ENCODE measurements at regions not wholly inside any gene's neighbourhood (a gene's known extent, or its start where the extent isn't known, plus 50 kb on each side); places are given as distances from the start of the nearest gene placed in this dataset.

GRCh38 chr1:30120245-30121000, 603.0 kb downstream of the MATN1 start:
- in situ Hi-C loops (cut with HindIII; ENCODE audit: low sequenced_read_pairs): loop anchor here (25.0 kb wide), 2 partner anchors 758 to 883 kb away; partner anchors contain the start of genes MECR and PTPRU

DNA sequence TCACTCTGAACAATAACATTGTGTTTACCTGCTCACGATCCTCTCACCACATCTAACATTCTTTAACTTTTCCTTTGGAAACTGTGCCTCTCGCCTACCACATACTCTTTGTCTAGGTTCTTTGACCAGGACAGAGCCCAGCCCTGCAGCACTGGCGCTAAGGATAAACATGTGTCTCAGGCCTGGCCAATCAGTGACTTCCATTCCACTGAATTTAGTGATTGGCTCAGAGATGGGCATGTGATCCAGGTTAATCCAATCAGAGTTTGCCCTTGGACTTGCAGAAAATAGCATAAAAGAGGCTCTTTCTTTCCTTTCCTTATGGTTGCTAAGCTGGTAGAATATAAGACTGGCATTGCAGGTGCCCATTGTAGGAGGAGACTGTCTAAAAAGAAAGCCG, 605.7 kb downstream of the MATN1 start:
- in situ Hi-C loops (cut with HindIII; ENCODE audit: low sequenced_read_pairs): loop anchor here (25.0 kb wide), 2 partner anchors 755 to 880 kb away; partner anchors contain the start of genes MECR and PTPRU
- TF ChIP-seq, protein P1, sequence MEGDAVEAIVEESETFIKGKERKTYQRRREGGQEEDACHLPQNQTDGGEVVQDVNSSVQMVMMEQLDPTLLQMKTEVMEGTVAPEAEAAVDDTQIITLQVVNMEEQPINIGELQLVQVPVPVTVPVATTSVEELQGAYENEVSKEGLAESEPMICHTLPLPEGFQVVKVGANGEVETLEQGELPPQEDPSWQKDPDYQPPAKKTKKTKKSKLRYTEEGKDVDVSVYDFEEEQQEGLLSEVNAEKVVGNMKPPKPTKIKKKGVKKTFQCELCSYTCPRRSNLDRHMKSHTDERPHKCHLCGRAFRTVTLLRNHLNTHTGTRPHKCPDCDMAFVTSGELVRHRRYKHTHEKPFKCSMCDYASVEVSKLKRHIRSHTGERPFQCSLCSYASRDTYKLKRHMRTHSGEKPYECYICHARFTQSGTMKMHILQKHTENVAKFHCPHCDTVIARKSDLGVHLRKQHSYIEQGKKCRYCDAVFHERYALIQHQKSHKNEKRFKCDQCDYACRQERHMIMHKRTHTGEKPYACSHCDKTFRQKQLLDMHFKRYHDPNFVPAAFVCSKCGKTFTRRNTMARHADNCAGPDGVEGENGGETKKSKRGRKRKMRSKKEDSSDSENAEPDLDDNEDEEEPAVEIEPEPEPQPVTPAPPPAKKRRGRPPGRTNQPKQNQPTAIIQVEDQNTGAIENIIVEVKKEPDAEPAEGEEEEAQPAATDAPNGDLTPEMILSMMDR (IDR thresholded peaks at IDR 0.05; ENCODE audit: low read depth, low read length, missing control alignments): no peak

More at GRCh38 chr1:30120245-30121000, 603.0 kb downstream of the MATN1 start:
- DNase-seq (ENCODE audit: low read depth): no peak
- TF ChIP-seq, protein P1 (IDR thresholded peaks at IDR 0.05; ENCODE audit: low read depth, low read length, missing control alignments): no peak
- no peak overlapping the region for H3K4me3 ChIP-seq (ENCODE audit: low read depth, low read length)

DNA sequence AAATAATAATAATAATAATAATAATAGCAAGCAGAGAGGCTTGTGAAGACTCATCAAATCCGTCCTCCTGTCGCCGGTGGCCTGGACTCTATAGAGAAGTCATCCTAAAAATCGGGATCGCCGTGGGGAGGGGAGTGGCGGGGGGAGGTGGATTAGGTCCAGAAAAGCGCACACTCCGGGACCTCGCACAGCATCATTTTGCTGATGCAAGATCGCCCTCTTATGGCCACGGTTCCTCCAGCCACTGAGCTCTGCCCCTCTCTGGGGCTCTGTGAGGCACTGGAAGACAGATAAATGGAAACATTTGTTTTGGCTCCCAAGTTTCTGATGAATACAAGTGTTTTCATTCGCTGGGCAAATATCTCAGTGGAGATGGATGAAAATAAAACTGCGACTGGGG, 612.0 kb downstream of the MATN1 start:
- in situ Hi-C loops (cut with HindIII; ENCODE audit: low sequenced_read_pairs): loop anchor here (25.0 kb wide), 2 partner anchors 749 to 874 kb away; partner anchors contain the start of genes MECR and PTPRU
- TF ChIP-seq, protein P1 (IDR thresholded peaks at IDR 0.05; ENCODE audit: low read depth, low read length, missing control alignments): peak; percentile 60
- H3K4me3 ChIP-seq (ENCODE audit: low read depth, low read length): no peak overlapping the region
- peak; percentile 8 for DNase-seq (ENCODE audit: low read depth)

More for the DNA sequence above, 605.7 kb downstream of the MATN1 start:
- H3K4me3 ChIP-seq (ENCODE audit: low read depth, low read length): no peak overlapping the region
- no peak for DNase-seq (ENCODE audit: low read depth)

GRCh38 chr1:30110846-30111245, 612.5 kb downstream of the MATN1 start:
- no peak overlapping the region for H3K4me3 ChIP-seq (ENCODE audit: low read depth, low read length)
- TF ChIP-seq, protein P1 (IDR thresholded peaks at IDR 0.05; ENCODE audit: low read depth, low read length, missing control alignments): no peak
- in situ Hi-C loops (cut with HindIII; ENCODE audit: low sequenced_read_pairs): loop anchor here (25.0 kb wide), 2 partner anchors 749 to 874 kb away; partner anchors contain the start of genes MECR and PTPRU
- no peak for DNase-seq (ENCODE audit: low read depth)

DNA sequence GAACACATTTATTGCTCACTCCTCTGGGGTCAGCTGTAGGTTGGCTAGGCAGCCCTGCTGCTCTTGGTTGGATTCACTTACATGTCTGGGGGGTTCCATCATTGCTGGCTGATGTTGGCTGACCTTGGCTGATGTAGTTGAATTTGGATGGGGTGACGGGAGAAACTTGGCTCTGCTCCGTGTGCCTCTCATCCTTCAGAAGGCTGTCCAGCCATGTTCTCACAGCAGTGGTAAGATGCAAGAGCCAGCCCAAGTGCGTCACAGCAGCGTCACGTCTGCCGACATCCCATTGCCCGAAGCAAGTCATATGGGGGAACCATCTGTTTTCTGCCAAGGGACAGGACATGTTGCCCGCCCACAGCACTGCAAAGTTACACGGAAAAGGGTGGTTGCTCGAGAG, 613.5 kb downstream of the MATN1 start:
- TF ChIP-seq, protein P1 (IDR thresholded peaks at IDR 0.05; ENCODE audit: low read depth, low read length, missing control alignments): no peak
- H3K4me3 ChIP-seq (ENCODE audit: low read depth, low read length): no peak overlapping the region
- DNase-seq (ENCODE audit: low read depth): peak; percentile 26
- in situ Hi-C loops (cut with HindIII; ENCODE audit: low sequenced_read_pairs): loop anchor here (25.0 kb wide), 2 partner anchors 748 to 873 kb away; partner anchors contain the start of genes MECR and PTPRU

- TF ChIP-seq, protein P1 (IDR thresholded peaks at IDR 0.05; ENCODE audit: low read depth, low read length, missing control alignments): no peak
- no peak for DNase-seq (ENCODE audit: low read depth)
- in situ Hi-C loops (cut with HindIII; ENCODE audit: low sequenced_read_pairs): loop anchor here (25.0 kb wide), 2 partner anchors 746 to 871 kb away; partner anchors contain the start of genes MECR and PTPRU
- no peak overlapping the region for H3K4me3 ChIP-seq (ENCODE audit: low read depth, low read length)
These were observed 615.2 kb downstream of the MATN1 start for GRCh38 chr1:30108186-30108585.
